DND-41 (cell line): ENCODE measurements at regions not wholly inside any gene's neighbourhood (a gene's known extent, or its start where the extent isn't known, plus 50 kb on each side); places are given as distances from the start of the nearest gene placed in this dataset.

Experiments
- ATAC-seq: fragments of 200-7000 bp; cut with Tn5 transposase; 3 replicates; pipeline ENCODE4 v1.9.1; 2021; ENCODE audit warnings: low read depth; ENCODE audit not compliant: insufficient read depth
- DNase-seq: peaks from one replicate; pipeline ENCODE4 v3.0.0-alpha.2; 2020
- H2AFZ ChIP-seq: 2 replicates; pipeline ENCODE4 v1.6.0; 2012; ENCODE audit warnings: low read depth, low read length
- H3K27ac ChIP-seq: 2 replicates; pipeline ENCODE4 v1.5.1; 2012; ENCODE audit warnings: low read length, inconsistent platforms
- H3K27me3 ChIP-seq: fragments of 200-600 bp; sonication (generic); 2 replicates; pipeline ENCODE4 v1.6.0; 2012; ENCODE audit warnings: low read length, mild to moderate bottlenecking, inconsistent platforms; ENCODE audit not compliant: insufficient read depth, poor library complexity
- H3K36me3 ChIP-seq: 2 replicates; pipeline ENCODE4 v1.5.1; 2012; ENCODE audit warnings: low read length, inconsistent platforms; ENCODE audit not compliant: insufficient read depth
- H3K4me1 ChIP-seq: 2 replicates; pipeline ENCODE4 v1.5.1; 2012; ENCODE audit warnings: mild to moderate bottlenecking, low read length; ENCODE audit not compliant: insufficient read depth
- H3K4me2 ChIP-seq: 2 replicates; pipeline ENCODE4 v1.6.0; 2012; ENCODE audit warnings: mild to moderate bottlenecking, moderate library complexity, low read length, inconsistent platforms; ENCODE audit not compliant: insufficient read depth
- H3K4me3 ChIP-seq, 2 experiments: fragments of 200-600 bp in 1 of 2; shearing (Covaris generic) in 1 of 2; 2 replicates each; pipeline ENCODE4 v1.5.1; 2012 to 2016; ENCODE audit warnings: inconsistent platforms in 2 of 2, low read length in 2 of 2, mild to moderate bottlenecking in 2 of 2, low read depth in 1 of 2, moderate library complexity in 1 of 2
- H3K79me2 ChIP-seq: 2 replicates; pipeline ENCODE4 v1.6.0; 2012; ENCODE audit warnings: low read length, inconsistent platforms; ENCODE audit not compliant: insufficient read depth
- H3K9ac ChIP-seq: 2 replicates; pipeline ENCODE4 v1.6.0; 2012; ENCODE audit warnings: low read depth, mild to moderate bottlenecking, inconsistent platforms, low read length, moderate library complexity
- H3K9me3 ChIP-seq: 2 replicates; pipeline ENCODE4 v1.5.1; 2012; ENCODE audit warnings: low read length, moderate library complexity, mild to moderate bottlenecking, inconsistent platforms; ENCODE audit not compliant: insufficient read depth, severe bottlenecking
- H4K20me1 ChIP-seq: 2 replicates; pipeline ENCODE4 v1.6.0; 2012; ENCODE audit warnings: low read length; ENCODE audit not compliant: insufficient read depth
- EZH2 ChIP-seq: IDR thresholded peaks from 3 replicates; pipeline ENCODE4 v1.6.1; 2012; ENCODE audit warnings: borderline replicate concordance, low read depth, mild to moderate bottlenecking, moderate library complexity, low read length, inconsistent platforms; ENCODE audit not compliant: severe bottlenecking
- TF ChIP-seq, protein P1 (sequence below): IDR thresholded peaks from 2 replicates; pipeline ENCODE4 v1.5.1; 2012; ENCODE audit warnings: borderline replicate concordance, low read length, moderate library complexity, mild to moderate bottlenecking; ENCODE audit not compliant: poor library complexity, severe bottlenecking; ENCODE audit errors: extremely low read depth

DNA sequence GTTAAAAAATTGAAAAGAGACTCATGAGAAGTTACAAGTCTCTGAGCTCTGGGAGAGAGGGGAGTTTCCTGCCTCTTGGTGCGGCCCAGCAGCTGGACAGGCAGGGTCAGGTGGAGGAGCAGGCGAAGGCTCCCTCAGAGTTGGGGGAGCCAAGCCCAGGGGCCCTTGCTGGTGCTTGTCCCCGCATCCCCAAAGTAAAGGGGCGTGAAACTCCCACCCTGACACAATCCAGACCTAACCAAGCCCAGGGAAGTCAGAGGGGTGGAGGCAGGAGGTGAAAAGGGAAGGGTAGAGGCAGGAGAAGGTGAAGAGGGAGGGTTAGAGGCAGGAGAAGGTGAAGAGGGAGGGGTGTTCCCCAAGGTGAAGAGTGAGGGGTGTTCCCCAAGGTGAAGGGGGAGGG is 322.8 kb downstream of the GLRX3 start:
- TF ChIP-seq EZH2, result no peak
- TF ChIP-seq, protein P1, sequence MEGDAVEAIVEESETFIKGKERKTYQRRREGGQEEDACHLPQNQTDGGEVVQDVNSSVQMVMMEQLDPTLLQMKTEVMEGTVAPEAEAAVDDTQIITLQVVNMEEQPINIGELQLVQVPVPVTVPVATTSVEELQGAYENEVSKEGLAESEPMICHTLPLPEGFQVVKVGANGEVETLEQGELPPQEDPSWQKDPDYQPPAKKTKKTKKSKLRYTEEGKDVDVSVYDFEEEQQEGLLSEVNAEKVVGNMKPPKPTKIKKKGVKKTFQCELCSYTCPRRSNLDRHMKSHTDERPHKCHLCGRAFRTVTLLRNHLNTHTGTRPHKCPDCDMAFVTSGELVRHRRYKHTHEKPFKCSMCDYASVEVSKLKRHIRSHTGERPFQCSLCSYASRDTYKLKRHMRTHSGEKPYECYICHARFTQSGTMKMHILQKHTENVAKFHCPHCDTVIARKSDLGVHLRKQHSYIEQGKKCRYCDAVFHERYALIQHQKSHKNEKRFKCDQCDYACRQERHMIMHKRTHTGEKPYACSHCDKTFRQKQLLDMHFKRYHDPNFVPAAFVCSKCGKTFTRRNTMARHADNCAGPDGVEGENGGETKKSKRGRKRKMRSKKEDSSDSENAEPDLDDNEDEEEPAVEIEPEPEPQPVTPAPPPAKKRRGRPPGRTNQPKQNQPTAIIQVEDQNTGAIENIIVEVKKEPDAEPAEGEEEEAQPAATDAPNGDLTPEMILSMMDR, result no peak
- Histone ChIP-seq H3K79me2 (no peaks in the 10 kb centered on the region), H2AFZ (no peak overlapping the region), H3K27me3 (no peaks in the 10 kb centered on the region), H4K20me1 (no peaks in the 10 kb centered on the region), H3K9ac (no peak overlapping the region), H3K27ac (no peak overlapping the region), H3K4me3 (no peak overlapping the region), H3K9me3 (no peaks in the 10 kb centered on the region), H3K4me2 (no peak overlapping the region), H3K36me3 (no peaks in the 10 kb centered on the region), H3K4me1 (no peaks in the 10 kb centered on the region)
- ATAC-seq, result no peak
- DNase-seq, result no peak

DNA sequence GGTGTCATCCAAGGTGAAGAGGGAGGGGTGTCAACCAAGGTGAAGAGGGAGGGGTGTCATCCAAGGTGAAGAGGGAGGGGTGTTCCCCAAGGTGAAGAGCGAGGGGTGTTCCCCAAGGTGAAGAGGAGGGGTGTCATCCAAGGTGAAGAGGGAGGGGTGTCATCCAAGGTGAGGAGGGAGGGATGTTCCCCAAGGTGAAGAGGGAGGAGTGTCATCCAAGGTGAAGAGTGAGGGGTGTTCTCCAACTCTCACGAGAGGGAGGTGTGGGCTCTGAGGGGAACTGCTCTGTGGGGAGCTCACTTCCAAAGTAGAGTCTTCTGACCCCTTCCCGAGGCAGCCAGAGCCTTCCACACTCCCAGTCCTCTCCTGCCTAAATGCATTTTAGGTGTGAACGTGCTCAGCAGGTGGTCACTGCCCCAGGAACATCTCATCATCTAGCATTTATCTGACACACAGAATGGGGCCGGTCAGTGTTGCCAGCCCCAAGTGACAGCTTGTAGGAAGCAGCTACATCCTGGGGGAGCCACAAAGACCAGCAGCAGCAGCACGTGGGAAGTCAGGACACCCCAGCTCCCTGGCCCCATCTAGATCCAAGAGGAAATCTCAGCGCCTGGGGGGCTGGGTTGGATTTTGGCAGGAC is 323.8 kb downstream of the GLRX3 start:
- TF ChIP-seq EZH2, result no peak
- TF ChIP-seq, protein P1, result no peak
- no peak for DNase-seq
- ATAC-seq, result no peak

DNA sequence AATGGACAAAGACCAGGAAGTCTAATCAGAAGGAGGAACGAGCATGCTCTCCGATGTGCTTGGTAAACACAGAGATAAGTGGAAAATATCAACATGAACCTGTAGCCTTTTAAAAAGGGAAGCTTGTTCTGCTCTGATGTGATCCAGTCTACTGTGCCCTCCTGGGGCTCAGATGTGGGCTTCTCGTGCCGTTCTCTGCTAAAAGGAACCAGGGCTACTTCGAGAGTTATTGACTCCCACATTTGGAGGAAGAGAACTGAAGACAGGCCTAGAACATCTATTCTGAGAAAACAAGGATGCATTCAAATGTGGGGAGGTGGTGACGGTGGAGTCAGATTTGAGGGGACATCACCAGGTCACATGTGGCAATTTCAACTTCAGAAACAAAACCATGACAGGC is 325.4 kb downstream of the GLRX3 start:
- Histone ChIP-seq H2AFZ (no peak overlapping the region), H3K27me3 (no peaks in the 10 kb centered on the region), H4K20me1 (no peaks in the 10 kb centered on the region), H3K79me2 (no peaks in the 10 kb centered on the region), H3K9ac (no peak overlapping the region), H3K4me1 (no peaks in the 10 kb centered on the region), H3K9me3 (no peaks in the 10 kb centered on the region), H3K27ac (no peak overlapping the region), H3K4me3 (no peak overlapping the region), H3K4me2 (no peak overlapping the region), H3K36me3 (no peaks in the 10 kb centered on the region)
- no peak for TF ChIP-seq EZH2
- TF ChIP-seq, protein P1, result no peak
- ATAC-seq (no peak), DNase-seq (no peak)

More for the DNA sequence above, 323.8 kb downstream of the GLRX3 start:
- Histone ChIP-seq H3K4me2 (no peak overlapping the region), H3K9ac (no peak overlapping the region), H3K4me3 (no peak overlapping the region), H2AFZ (no peak overlapping the region), H3K36me3 (no peaks in the 10 kb centered on the region), H3K27ac (no peak overlapping the region), H3K4me1 (no peaks in the 10 kb centered on the region), H4K20me1 (no peaks in the 10 kb centered on the region), H3K9me3 (no peaks in the 10 kb centered on the region), H3K79me2 (no peaks in the 10 kb centered on the region), H3K27me3 (no peaks in the 10 kb centered on the region)
